Neuronal stem cell (in vitro differentiated cells): ENCODE measurements at regions not wholly inside any gene's neighbourhood (a gene's known extent, or its start where the extent isn't known, plus 50 kb on each side); places are given as distances from the start of the nearest gene placed in this dataset.

ENCODE experiments used
- DNase-seq: peaks from one replicate; pipeline ENCODE4 v3.0.0-alpha.2; 2013; ENCODE audit warnings: low spot score
- H2AFZ ChIP-seq: one replicate; pipeline ENCODE4 v1.6.1; 2013; ENCODE audit warnings: mild to moderate bottlenecking, low read length, inconsistent platforms
- H2AK5ac ChIP-seq: 2 replicates; pipeline ENCODE4 v1.6.1; 2013; ENCODE audit warnings: low read depth, mild to moderate bottlenecking, inconsistent platforms, low read length, moderate library complexity, mixed read lengths
- H2BK120ac ChIP-seq: 2 replicates; pipeline ENCODE4 v1.6.1; 2013; ENCODE audit warnings: low read depth, mild to moderate bottlenecking, inconsistent platforms, low read length, moderate library complexity, mixed read lengths
- H2BK12ac ChIP-seq: one replicate; pipeline ENCODE4 v1.6.1; 2013; ENCODE audit warnings: low read length, inconsistent platforms
- H2BK15ac ChIP-seq: 2 replicates; pipeline ENCODE4 v1.6.1; 2013; ENCODE audit warnings: mild to moderate bottlenecking, low read length, inconsistent platforms, mixed read lengths
- H2BK5ac ChIP-seq: one replicate; pipeline ENCODE4 v1.6.1; 2013; ENCODE audit warnings: inconsistent platforms, mild to moderate bottlenecking, low read length, moderate library complexity
- H3K14ac ChIP-seq: one replicate; pipeline ENCODE4 v1.6.1; 2013; ENCODE audit warnings: low read length, inconsistent platforms
- H3K18ac ChIP-seq: 2 replicates; pipeline ENCODE4 v1.6.1; 2013; ENCODE audit warnings: low read length, inconsistent platforms
- H3K23ac ChIP-seq: 2 replicates; pipeline ENCODE4 v1.6.1; 2013; ENCODE audit warnings: low read depth, mild to moderate bottlenecking, mixed read lengths, low read length, inconsistent platforms; ENCODE audit not compliant: poor library complexity
- H3K27ac ChIP-seq: replicated peaks from 3 replicates; pipeline ENCODE4 v1.5.1; 2013; ENCODE audit warnings: low read length, inconsistent platforms
- H3K27me3 ChIP-seq, 3 experiments: 2 replicates each; pipeline ENCODE4 v1.6.1; 2013; ENCODE audit warnings: low read length in 3 of 3, mild to moderate bottlenecking in 2 of 3, inconsistent platforms in 1 of 3, low read depth in 1 of 3, mixed read lengths in 1 of 3, moderate library complexity in 1 of 3; ENCODE audit not compliant: control insufficient read depth in 3 of 3, insufficient read depth in 3 of 3
- H3K36me3 ChIP-seq, 2 donors: replicated peaks in 1 of 2; 2 replicates each; pipeline ENCODE4 v1.6.1; 2013; ENCODE audit warnings: low read length in 2 of 2; ENCODE audit not compliant: control insufficient read depth in 2 of 2, insufficient read depth in 2 of 2
- H3K4ac ChIP-seq: 2 replicates; pipeline ENCODE4 v1.6.1; 2013; ENCODE audit warnings: inconsistent platforms, mild to moderate bottlenecking, low read length, moderate library complexity
- H3K4me1 ChIP-seq, 2 donors: 1 replicate in 1 of 2; 2 replicates in 1 of 2; pipeline ENCODE4 v1.6.1; 2013; ENCODE audit warnings: low read length in 2 of 2, low read depth in 1 of 2; ENCODE audit not compliant: control insufficient read depth in 2 of 2, insufficient read depth in 1 of 2
- H3K4me2 ChIP-seq: one replicate; pipeline ENCODE4 v1.6.1; 2013; ENCODE audit warnings: mild to moderate bottlenecking, low read length, inconsistent platforms; ENCODE audit not compliant: insufficient read depth, poor library complexity, severe bottlenecking
- H3K4me3 ChIP-seq, 2 donors: 2 replicates each; pipeline ENCODE4 v1.5.1; 2013; ENCODE audit warnings: low read length in 2 of 2, mild to moderate bottlenecking in 2 of 2, inconsistent platforms in 1 of 2, moderate library complexity in 1 of 2
- H3K79me1 ChIP-seq: one replicate; pipeline ENCODE4 v1.6.1; 2013; ENCODE audit warnings: low read depth, mild to moderate bottlenecking, inconsistent platforms, low read length, moderate library complexity
- H3K9ac ChIP-seq: one replicate; pipeline ENCODE4 v1.6.1; 2013; ENCODE audit warnings: mild to moderate bottlenecking, low read depth, low read length, inconsistent platforms; ENCODE audit not compliant: poor library complexity
- H3K9me3 ChIP-seq, 2 donors: replicated peaks in 1 of 2; 2 replicates each; pipeline versions ENCODE3 to v1.6.1; 2013; ENCODE audit warnings: low read length in 2 of 2, mild to moderate bottlenecking in 2 of 2, inconsistent platforms in 1 of 2, low read depth in 1 of 2, mixed read lengths in 1 of 2, moderate library complexity in 1 of 2; ENCODE audit not compliant: control insufficient read depth in 2 of 2, insufficient read depth in 1 of 2
- H4K8ac ChIP-seq: one replicate; pipeline ENCODE4 v1.6.1; 2013; ENCODE audit warnings: low read depth, mild to moderate bottlenecking, inconsistent platforms, low read length, moderate library complexity
- H4K91ac ChIP-seq: one replicate; pipeline ENCODE4 v1.6.1; 2013; ENCODE audit warnings: low read length, low read depth, mild to moderate bottlenecking, inconsistent platforms; ENCODE audit not compliant: poor library complexity
- WGBS, 2 donors: extraction: QIAGEN DNeasy Blood & Tissue Kit; methylation state at CpG; one replicate each; pipeline ENCODE4 v1.1.7; 2013; ENCODE audit warnings: missing lambda C conversion rate in 2 of 2, mixed read lengths in 1 of 2; ENCODE audit not compliant: insufficient read length in 2 of 2, insufficient replicate concordance in 1 of 2; ENCODE audit errors: extremely low coverage in 2 of 2; 5-methylcytosine and 5-hydroxymethylcytosine counted together

DNA sequence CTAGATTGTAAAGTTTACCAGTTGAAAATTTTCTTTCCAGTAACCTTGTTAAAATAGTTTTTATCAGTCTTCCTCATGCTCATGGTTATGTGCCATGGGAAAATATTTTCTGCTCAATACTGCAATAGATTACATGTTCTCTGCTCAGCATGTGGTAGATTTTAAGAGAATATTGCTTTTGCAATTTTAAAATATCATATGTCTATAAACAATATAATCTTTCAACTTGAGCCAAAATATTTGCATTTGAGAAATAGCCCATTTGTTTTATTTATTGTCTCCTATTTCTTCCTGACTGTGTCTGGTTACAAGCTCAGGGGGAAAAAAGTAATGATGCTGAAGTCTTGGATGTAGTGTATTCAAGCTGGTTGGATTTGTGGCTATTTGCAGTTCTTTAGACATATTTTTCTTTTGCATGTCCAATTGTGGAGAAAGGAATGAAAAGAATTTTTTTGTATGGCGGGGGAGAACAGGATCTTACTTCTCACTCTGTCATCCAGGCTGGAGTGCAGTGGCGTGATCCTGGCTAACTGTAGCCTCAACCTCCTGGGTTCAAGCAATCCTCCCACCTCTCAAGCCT, 342.6 kb upstream of the NAV3 start:
- H3K18ac ChIP-seq: no peak overlapping the region
- no peak overlapping the region for H3K14ac ChIP-seq
- no peak overlapping the region for H2BK5ac ChIP-seq
- no peak overlapping the region for H3K23ac ChIP-seq
- no peaks in the 10 kb centered on the region for H3K27me3 ChIP-seq
- no peak overlapping the region for H3K27ac ChIP-seq
- H3K4me2 ChIP-seq: no peak overlapping the region
- H3K9ac ChIP-seq: no peak overlapping the region
- no peaks in the 10 kb centered on the region for H3K36me3 ChIP-seq
- H3K79me1 ChIP-seq: no peaks in the 10 kb centered on the region
- no peak overlapping the region for H2BK15ac ChIP-seq
- no CpG with 5 or more reads among the region's 2 CpGs for WGBS, 2 donors
- H4K91ac ChIP-seq: no peak overlapping the region
- DNase-seq: no peak
- no peak overlapping the region for H3K4ac ChIP-seq
- H2AFZ ChIP-seq: no peak overlapping the region
- H2BK120ac ChIP-seq: no peak overlapping the region
- H3K4me3 ChIP-seq: no peak overlapping the region
- no peak overlapping the region for H2AK5ac ChIP-seq
- H4K8ac ChIP-seq: no peak overlapping the region
- no peak overlapping the region for H2BK12ac ChIP-seq
- peaks cover 4 to 13% of the 10 kb centered on the region in 2 donors for H3K4me1 ChIP-seq
- peaks cover 1 to 9% of the 10 kb centered on the region in 2 donors for H3K9me3 ChIP-seq

DNA sequence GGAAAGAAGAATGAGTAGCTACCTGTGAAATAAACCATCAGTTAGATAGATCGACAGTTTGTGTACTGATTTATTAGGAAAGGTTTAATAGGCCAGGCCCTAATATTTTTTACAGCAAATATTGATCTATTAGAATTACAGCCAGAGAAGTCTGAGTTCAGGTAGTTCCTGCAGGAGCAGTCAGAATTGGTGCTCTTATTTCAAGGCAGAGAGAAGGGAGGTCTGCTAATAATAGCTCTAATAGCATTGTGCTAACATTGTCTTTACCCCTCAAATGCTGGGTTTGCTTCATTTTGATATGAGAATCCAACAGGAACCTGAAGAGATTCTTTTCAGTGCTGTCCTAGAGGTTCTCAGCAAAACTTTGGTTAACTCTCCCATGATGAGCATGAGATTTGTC, 343.8 kb upstream of the NAV3 start:
- H3K79me1 ChIP-seq: no peaks in the 10 kb centered on the region
- no peak overlapping the region for H4K91ac ChIP-seq
- H3K23ac ChIP-seq: no peak overlapping the region
- H3K4me1 ChIP-seq: peaks cover 4 to 13% of the 10 kb centered on the region in 2 donors
- no peak overlapping the region for H3K9ac ChIP-seq
- no peak overlapping the region for H3K18ac ChIP-seq
- H3K27ac ChIP-seq: no peak overlapping the region
- H3K9me3 ChIP-seq: peaks cover 1 to 9% of the 10 kb centered on the region in 2 donors
- H3K27me3 ChIP-seq: no peaks in the 10 kb centered on the region
- no peak overlapping the region for H3K4ac ChIP-seq
- no peak overlapping the region for H4K8ac ChIP-seq
- no peak overlapping the region for H2BK15ac ChIP-seq
- H2AK5ac ChIP-seq: no peak overlapping the region
- no peak overlapping the region for H2BK120ac ChIP-seq
- H3K36me3 ChIP-seq: no peaks in the 10 kb centered on the region
- no peak overlapping the region for H2BK12ac ChIP-seq
- H2BK5ac ChIP-seq: no peak overlapping the region
- WGBS, 2 donors: no CpG with 5 or more reads among the region's 1 CpG
- H2AFZ ChIP-seq: no peak overlapping the region
- no peak overlapping the region for H3K4me3 ChIP-seq
- no peak overlapping the region for H3K14ac ChIP-seq
- no peak for DNase-seq
- H3K4me2 ChIP-seq: no peak overlapping the region

DNA sequence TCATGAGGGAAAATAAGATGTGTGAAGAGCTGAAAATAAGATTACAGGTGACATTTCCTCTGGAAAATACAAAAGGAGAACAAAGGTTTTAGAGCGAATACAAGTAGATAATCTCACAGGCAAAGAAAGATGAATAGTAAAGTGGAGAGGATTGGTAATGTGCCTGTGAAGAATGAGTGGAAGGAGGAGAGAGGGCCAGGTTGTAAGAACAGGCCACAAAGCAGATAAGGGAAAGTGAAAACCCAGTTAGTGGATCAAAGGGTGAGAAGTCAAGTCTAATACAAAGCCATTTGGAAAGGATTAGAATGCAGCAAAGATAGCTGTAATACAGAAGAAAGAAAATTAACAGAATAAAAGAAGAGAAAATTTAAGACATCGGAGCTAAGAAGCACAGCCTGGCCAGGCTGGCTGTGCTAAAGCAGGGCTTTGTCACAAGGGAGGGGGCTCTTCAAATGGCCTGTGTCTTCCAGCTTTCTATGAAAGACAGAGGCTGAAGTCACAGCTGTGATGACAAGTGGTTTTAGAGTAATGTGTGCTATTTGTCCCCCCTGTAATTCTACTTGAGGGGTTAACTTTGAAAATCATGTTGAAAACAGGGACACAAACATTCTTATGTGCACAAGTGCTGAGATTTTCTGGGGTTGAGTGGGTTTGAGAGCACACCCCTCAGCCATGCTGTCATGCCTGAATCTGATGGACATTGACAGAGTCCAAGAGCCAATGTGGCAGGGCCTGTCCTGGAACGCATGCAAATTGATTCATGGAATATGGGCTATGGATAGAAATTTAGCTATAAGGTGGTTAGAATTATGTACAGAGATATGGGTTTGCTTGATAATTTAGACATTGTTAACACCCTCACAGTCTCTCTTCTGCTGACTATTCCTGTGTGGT, 344.5 kb upstream of the NAV3 start:
- Histone ChIP-seq H3K9ac (no peak overlapping the region), H3K23ac (no peak overlapping the region), H3K27ac (no peak overlapping the region), H3K4me3 (no peak overlapping the region), H3K36me3 (no peaks in the 10 kb centered on the region), H2BK120ac (no peak overlapping the region), H3K27me3 (no peaks in the 10 kb centered on the region), H3K4ac (no peak overlapping the region), H2BK15ac (no peak overlapping the region), H3K14ac (no peak overlapping the region), H3K9me3 (peaks cover 0 to 3% of the 10 kb centered on the region in 2 donors), H3K4me1 (peaks cover 4 to 13% of the 10 kb centered on the region in 2 donors), H2AFZ (peak overlapping the region; percentile 66), H3K4me2 (no peak overlapping the region), H3K79me1 (no peaks in the 10 kb centered on the region), H3K18ac (no peak overlapping the region), H2AK5ac (no peak overlapping the region), H4K8ac (no peak overlapping the region), H4K91ac (no peak overlapping the region), H2BK12ac (no peak overlapping the region), H2BK5ac (no peak overlapping the region)
- no CpG with 5 or more reads among the region's 3 CpGs for WGBS, 2 donors
- peak; percentile 8 for DNase-seq

DNA sequence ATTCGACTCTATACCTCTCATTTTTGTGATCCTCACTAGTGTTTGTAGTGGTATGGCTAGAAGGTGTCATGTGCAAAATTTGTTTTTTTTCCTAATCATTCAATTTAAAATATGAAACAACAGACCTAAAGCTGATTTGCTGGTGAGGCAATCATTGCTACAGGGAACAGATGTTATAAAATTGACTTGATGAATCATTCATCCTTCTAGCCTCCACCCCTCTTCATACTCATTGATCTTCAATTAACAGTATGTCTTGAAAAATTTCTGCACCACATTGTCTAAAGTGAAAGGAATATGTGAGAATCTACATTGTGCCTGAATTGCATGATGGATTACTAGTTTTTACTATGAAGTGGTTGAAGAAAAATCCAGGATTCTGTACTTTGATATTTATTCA, 349.0 kb upstream of the NAV3 start:
- Histone ChIP-seq H3K18ac (no peak overlapping the region), H3K27ac (no peak overlapping the region), H3K14ac (no peak overlapping the region), H2BK12ac (no peak overlapping the region), H4K91ac (no peak overlapping the region), H3K27me3 (no peaks in the 10 kb centered on the region), H2AFZ (no peak overlapping the region), H2BK15ac (no peak overlapping the region), H3K4ac (no peak overlapping the region), H4K8ac (no peak overlapping the region), H2AK5ac (no peak overlapping the region), H2BK120ac (no peak overlapping the region), H3K23ac (no peak overlapping the region), H2BK5ac (no peak overlapping the region), H3K79me1 (no peaks in the 10 kb centered on the region), H3K36me3 (no peaks in the 10 kb centered on the region), H3K9me3 (no peaks in the 10 kb centered on the region), H3K4me2 (no peak overlapping the region), H3K4me1 (peaks cover 2 to 7% of the 10 kb centered on the region in 2 donors), H3K9ac (no peak overlapping the region), H3K4me3 (no peak overlapping the region)
- no peak for DNase-seq
- no CpG with 5 or more reads among the region's 1 CpG for WGBS, 2 donors
